ENCODE measurements at regions not wholly inside any gene's neighbourhood (a gene's known extent, or its start where the extent isn't known, plus 50 kb on each side); places are given as distances from the start of the nearest gene placed in this dataset.

- no peak for TF ChIP-seq CREB1 (IDR thresholded peaks at IDR 0.05; ENCODE audit: low read depth)
- TF ChIP-seq YY1 (IDR thresholded peaks at IDR 0.05; ENCODE audit: low read depth) = no peak
- TF ChIP-seq TAF1 (IDR thresholded peaks at IDR 0.05; ENCODE audit: low read depth) = no peak
- no peak for TF ChIP-seq FOXM1 (IDR thresholded peaks at IDR 0.05; ENCODE audit: borderline replicate concordance, low read depth)
- no peak for TF ChIP-seq REST (IDR thresholded peaks at IDR 0.05; ENCODE audit: low read depth)
These were observed 314.7 kb downstream of the KCNJ2 start for GRCh38 chr17:70484050-70484449.
